Anterior cingulate cortex (tissue), 58 donors: ENCODE measurements at regions not wholly inside any gene's neighbourhood (a gene's known extent, or its start where the extent isn't known, plus 50 kb on each side); places are given as distances from the start of the nearest gene placed in this dataset.
A peak's percentile ranks its signal among the peaks of the same experiment; 100 is the strongest.
"Not testable (repeated sequence)": the region's sequence is repeated elsewhere in the genome, so short reads cannot be mapped to it uniquely, and the experiment has no call there.

ENCODE experiments used
- DNase-seq, 58 donors: peaks; one replicate each; lab custom pipeline; 2025; lab: John Stamatoyannopoulos, UW

DNA sequence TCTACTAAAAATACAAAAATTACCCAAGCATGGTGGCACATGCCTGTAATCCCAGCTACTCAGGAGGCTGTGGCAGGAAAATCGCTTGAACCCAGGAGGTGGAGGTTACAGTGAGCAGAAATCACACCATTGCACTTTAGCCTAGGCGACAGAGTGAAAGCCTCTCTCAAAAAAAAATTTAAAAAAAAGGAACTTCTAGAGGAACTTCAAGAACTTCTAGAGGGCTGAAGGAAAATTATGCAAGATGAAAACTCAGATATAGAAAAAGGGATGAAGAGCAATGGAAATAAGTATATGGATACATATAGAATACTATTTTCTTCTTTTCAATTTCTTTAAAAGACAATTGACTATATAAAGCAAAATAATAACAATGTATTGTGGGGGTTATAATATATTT, 51.2 kb upstream of the PRR5 start:
- no peak for DNase-seq

DNA sequence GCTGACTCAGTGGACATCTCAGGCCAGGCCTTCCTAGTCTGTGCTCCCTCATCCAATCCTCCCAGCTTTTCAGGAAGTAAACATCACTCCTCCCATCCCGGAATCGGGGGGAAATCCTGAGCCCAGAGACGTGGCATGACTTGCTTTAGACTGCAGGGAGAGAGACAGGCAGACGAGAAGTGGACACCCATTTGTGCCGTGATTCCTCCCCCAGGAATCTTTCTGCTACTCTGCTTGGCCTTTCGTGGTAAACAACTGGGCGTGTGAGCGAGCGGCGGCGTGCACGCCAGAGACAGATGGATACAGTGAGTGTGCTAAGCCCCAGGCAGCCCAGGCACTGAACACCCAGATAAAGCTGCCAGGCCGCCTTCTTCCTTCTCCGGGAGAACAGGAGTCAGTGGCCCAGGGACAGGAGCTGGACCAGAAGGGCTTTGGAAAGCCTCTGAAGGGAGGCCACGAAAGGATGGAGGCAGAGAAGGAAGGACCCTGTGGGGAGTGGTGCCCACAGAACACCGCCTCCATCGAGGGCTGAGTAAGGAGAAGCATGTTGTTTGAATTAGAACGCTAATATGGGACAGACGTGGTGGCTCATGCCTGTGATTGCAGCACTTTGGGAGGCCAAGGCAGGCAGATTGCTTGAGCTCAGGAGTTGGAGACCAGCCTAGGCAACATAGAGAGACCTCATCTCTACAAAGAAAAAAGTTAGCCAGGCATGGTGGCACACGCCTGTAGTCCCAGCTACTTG, 53.0 kb upstream of the PRR5 start:
- DNase-seq, result no peak

DNA sequence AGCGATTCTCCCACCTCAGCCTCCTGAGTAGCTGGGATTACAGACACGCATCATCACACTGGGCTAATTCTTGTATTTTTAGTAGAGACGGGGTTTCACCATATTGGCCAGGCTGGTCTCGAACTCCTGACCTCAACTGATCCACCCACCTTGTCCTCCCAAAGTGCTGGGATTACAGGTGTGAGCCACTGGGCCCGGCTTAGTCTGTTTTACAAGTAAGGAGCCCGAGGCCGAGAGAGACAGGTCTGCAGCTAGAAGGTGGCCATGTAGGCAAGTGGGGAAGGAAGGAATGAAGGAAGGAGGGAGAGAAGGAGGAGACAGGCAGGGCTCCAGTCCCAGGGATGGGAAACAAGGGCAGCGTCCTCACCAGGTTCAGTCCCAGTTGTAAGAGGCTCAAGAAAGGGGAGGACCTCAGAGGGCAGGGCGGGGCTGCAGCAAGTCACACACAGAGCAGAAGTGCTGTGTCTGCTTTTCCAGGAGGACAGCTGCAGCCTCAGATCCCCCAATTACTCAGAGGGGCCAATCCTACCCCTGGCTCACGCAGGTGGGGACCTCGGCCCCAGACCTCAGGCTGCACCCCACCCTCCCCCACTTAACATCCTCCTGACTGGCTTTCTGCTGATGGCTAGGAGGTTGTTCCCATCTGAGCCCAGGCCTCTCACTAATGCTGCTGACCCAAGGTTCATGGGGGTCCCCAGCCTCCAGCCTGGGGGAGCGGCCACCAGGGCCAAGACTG, 53.8 kb upstream of the PRR5 start:
- no peak for DNase-seq

DNA sequence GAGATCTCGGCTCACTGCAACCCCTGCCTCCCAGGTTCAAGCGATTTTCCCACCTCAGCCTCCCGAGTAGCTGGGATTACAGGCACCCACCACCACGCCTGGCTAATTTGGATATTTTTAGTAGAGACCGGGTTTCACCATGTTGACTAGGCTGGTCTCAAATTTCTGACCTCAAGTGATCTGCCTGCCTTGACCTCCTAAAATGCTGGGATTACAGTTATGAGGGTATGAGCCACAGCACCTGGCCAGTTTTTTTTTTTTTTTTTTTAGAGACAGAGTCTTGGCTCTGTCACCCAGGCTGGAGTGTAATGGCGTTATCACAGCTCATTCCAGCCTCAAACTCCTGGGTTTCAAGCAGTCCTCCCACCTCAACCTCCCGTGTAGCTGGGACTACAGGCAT, 54.9 kb upstream of the PRR5 start:
- no peak for DNase-seq

DNA sequence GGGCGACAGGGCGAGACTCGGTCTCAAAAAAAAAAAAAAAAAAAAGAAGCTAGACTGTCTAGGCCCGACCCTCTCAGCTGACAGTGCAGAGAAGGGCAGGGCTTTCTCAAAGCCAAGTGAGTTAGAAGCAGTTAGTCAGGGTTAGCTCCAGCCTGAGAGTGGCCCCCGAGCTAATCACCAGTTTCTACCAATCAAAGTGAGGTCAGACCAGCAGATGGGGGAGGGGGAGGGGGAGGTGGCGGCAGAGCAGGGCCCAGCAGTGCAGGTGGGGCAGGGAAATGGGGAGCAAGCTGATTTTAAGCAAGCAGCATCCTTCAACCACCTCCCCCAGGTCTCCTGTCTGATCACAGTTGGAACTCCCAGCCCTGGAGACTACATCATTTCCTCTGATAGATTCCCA, 55.3 kb upstream of the PRR5 start:
- no peak for DNase-seq

DNA sequence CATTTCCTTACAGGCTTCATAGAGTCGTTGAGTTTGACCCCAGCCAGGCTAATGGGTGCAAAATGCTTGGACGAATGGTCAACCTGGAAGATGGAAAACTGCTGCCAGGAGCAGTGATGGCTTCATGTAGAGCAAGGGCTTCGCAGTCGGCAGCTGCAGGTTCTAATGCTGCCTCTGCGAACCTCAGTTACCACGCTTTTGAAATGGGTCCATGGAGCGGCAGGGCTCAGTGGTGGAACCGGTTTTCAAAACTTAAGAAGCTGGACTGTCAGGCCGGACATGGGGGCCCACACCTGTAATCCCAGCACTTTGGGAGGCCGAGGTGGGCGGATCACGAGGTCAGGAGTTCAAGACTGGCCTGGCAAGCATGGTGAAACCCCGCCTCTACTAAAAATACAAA, 55.9 kb upstream of the PRR5 start:
- DNase-seq, result no peak

DNA sequence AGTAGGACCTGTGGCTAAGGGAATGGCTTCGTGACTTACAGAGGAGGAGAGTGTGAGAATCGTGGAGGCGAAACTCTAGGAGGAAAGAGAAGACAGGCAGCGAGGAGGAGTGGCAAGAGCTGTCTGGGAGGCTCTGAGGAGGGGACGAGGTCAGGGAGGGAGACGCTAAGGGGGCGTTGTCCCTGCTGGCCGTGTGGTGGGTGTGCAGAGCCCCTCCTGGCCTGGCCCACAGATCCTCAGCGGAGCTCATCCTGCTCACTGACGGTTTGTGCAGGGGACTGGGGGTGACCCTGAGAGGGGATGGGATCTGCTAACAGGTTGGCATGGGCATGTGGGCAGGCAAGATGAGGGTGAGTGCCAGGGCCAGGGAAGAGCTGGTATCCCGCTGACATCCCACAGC, 56.5 kb upstream of the PRR5 start:
- DNase-seq, result no peak

DNA sequence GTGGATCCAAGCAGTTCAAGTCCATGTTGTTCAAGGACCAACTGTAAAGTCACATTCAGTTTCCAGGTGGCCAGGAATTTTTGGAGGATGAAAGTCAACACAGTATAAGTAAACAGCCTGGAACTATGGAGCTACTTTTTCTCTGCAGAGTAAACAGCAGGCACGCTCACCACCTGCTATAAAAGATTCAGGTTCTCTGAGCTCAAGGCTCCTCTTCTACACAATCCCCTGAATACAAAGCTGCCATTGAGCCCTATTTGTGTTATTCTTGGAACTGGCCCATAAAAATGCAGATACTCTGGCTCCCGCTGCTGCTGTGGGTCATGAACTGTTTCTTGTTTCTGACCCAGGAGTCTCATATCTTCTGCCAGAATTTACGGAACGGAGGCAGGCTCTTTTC, 56.9 kb upstream of the PRR5 start:
- no peak for DNase-seq

DNA sequence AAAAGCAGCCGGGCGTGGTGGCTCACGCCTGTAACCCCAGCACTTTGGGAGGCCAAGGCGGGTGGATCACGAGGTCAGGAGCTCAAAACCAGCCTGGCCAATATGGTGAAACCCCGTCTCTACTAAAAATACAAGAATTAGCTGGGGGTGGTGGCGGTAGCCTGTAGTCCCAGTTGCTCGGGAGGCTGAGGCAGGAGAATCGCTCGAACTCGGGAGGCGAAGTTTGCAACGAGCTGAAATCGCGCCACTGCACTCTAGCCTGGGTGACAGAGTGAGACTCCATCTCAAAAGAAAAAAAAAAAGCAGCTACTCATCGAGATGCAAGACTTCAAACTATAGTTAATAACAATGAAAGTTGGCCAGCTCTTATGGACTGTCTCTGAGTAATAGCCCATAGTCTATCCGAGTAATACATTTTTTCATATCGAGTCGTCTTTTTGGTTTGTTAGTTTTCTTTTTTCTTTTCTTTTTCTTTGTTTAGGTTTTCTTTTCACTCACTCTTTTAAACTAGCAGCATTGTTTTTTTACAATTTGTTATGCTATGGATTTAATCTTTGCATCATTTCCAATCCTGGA, 58.4 kb upstream of the PRR5 start:
- not testable (repeated sequence) for DNase-seq

DNA sequence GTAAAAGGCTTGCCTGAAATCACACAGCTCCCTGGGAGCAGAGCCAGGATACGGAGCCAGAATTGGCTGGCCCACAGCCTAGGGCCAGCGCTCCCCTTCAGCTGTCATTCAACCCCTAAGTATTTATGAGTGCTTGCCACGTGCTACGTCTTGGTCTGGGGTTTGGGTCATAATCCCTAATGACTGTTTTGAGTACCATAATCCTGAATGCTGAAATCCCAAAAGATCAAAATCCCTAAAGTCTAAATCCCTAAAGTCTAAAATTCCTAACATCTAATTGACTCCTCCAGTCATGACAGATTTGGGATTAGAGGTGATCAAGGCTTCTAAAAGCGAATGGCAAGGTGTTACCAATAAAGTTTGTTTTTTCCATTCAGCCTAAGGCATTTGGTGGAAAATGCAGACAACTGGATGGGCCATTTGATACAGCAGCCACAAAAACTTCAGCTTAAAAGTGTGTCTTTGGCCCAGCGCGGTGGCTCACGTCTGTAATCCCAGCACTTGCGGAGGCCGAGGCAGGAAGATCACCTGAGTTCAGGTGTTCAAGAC, 59.8 kb upstream of the PRR5 start:
- no peak for DNase-seq

DNA sequence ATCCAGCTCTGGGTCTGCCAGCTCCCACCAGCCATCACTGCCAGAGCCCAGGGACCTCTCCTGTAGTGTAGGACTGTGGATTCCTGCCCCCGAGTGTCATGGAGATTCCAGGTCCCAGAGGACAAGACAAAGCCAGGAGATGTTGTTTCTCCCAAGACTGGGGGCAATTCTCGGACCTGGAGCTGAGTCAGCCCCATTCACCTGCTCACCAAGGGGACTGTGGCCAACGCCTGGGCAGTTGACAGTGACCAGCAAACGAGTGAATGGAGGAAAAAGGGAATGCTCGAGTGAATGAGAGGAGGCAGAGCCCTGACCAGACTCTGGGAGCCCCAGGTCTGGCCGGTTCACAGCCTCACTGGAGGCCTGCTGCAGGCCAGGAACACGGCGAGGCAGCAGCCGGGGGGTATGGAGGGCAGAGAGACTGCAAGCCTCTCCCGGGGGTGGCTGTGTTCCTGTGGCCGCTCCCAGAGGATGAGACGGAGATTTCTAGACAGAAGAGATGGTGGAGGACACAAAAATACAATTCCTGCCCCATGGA, 61.3 kb upstream of the PRR5 start:
- no peak for DNase-seq

DNA sequence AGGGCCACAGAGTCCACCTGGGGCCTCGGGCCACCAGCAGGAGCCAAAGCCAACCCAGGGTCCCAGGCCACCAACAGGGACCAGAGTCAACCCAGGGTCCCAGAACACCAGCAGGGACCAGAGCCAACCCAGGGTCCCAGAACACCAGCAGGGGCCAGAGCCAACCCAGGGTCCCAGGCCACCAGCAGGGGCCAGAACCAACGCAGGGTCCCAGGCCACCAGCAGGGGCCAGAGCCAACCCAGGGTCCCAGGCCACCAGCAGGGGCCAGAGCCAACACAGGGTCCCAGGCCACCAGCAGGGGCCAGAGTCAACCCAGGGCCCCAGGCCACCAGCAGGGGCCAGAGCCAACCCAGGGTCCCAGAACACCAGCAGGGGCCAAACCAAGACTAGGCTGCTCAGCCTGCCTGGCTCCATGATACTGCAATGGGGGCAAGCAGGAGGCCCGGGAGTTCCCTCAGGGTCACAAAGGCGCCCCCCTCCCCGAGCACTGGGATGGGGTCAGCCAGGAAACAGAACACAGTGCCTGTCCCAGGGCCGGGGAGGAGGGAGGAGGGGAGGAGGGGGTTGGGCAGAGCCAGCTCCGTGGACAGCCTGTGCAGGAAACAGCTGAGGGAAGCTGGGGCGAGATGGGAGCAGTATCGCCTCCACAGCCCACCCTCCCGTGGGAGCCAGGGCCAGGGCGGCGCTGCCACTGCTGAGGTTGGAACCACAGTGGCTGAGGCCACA, 62.0 kb upstream of the PRR5 start:
- peak in 3 of 58 donors; percentile 10 to 27 (median 18) for DNase-seq

DNA sequence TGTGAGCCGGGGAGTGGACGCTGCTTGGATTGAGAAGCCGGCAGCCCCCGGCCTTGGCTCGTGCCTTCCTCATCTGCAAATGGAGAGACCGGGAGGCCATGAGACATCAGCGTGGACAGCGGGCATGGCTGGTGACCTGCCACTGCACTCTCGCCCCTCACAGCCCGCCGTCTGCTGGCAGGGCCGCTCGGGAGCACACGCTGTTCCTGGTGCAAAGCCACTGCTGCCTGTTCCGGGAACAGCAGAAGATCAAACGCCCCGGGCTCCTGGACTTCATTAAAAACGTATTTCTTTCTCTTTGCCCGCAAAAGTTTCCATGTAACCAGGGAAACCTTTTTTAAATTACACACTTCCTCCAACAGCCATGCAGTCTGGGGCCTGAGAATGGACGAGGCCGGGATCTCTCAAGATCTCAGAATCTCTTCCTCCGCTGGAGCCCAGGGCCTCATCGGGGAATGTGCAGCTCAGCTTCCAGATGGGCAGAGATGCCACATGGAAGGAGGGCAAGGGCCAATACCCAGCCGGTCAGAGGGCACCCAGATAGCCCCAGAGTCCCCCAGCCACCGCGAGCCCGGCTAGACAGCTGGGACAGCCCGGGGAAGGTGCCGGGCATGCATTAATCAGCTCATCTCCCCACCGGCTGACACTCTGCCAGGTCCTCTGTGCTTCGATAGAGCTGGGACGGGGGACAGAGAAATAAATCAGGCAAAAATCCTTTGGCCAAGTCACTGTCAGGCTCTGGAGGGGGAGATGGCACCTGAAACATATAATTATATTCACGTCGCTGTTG, 62.8 kb upstream of the PRR5 start:
- peak in 42 of 58 donors; percentile 12 to 86 (median 51) for DNase-seq

DNA sequence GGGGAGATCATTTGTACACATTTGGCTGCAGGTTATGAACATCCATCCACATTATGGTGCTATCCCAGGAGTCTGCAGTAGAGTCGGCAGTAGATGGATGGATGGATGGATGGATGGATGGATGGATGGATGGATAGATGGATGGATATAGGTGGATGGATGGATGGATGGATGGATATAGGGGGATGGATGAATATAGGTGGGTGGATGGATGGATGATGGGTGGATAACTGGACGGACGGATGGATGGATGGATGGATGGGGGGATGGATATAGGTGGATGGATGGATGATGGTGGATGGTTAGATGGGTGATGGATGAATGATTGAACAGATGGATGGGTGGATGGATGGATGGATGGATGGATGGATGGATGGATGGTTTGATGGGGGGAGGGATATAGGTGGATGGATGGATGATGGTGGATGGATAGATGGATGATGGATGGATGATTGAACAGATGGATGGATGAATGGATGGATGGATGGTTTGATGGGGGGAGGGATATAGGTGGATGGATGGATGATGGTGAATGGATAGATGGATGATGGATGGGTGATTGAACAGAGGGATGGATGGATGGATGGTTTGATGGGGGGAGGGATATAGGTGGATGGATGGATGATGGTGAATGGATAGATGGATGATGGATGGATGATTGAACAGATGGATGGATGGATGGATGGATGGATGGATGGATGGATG, 65.3 kb upstream of the PRR5 start:
- not testable (repeated sequence) for DNase-seq

DNA sequence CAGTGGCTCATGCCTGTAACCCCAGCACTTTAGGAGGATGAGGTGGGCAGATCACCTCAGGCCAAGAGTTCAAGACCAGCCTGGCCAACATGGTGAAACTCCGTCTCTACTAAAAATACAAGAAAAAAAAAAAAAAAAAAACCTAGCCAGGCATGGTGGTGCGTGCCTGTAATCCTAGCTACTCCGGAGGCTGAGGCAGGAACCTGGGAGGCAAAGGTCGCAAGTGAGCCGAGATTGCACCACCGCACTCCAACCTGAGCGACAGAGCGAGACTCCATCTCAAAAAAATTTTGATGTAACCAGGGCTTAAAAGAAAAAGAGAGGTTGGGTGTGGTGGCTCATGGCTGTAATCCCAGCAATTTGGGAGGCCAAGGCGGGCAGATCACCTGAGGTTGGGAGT, 66.4 kb upstream of the PRR5 start:
- not testable (repeated sequence) for DNase-seq

DNA sequence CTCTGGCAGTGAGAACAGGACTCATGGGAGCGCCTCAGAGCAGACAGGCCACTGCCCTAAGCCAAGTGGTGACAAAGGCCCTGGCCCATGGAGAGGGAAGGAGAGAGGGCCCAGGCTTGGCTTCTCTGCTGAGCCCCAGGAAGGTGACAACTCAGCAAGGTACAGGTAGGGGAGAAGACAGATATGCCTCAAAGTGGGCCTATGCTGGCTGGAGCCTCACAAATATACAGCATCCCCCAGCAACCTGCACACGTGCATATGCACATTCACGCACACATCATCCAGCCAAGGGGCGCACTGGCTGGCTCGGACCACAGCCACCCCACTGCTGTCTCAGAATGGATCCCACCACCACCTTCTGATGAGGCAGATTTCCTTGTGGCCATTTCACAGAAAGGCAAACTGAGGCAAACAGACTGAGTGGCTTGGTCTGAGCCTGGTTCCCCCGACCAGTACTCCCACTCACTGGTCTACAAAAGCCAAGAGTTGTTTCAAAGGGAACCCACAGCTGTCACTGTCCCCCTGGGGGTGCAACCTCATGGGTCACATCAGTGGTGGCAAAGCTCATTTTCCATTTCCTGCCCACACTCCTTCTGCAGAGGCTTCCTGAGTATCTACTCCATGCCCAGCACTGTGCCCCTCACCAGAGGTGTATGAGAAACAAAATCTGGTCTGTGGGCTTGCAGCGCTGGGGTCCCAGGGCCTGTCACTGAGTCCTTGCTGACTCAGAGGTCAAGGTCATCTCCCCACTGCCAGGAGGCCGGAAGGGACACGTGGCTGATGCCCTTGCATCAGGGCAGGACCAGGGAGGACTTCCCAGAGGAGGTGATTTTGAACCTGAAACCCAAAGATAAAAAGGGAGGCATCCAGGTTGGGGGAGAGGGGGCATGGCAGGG, 67.3 kb upstream of the PRR5 start:
- DNase-seq, result no peak

DNA sequence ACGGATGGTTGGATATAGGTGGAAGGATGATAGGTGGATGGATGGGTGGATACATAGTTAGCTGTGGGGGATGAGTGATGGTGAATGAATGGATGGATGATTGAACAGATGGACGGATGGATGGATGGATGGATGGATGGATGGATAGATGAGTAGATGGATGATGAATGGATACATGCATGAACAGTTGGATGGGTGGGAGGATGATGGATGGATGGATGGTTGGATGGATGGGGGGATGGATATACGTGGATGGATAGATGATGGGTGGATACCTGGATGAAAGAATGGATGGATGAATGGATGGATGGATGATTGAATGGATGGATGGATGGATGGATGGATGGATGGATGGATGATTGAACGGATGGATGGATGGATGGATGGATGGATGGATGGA, 68.4 kb upstream of the PRR5 start:
- DNase-seq, result no peak
